ENCODE measurements at regions not wholly inside any gene's neighbourhood (a gene's known extent, or its start where the extent isn't known, plus 50 kb on each side); places are given as distances from the start of the nearest gene placed in this dataset.
A peak's percentile ranks its signal among the peaks of the same experiment; 100 is the strongest.

DNA sequence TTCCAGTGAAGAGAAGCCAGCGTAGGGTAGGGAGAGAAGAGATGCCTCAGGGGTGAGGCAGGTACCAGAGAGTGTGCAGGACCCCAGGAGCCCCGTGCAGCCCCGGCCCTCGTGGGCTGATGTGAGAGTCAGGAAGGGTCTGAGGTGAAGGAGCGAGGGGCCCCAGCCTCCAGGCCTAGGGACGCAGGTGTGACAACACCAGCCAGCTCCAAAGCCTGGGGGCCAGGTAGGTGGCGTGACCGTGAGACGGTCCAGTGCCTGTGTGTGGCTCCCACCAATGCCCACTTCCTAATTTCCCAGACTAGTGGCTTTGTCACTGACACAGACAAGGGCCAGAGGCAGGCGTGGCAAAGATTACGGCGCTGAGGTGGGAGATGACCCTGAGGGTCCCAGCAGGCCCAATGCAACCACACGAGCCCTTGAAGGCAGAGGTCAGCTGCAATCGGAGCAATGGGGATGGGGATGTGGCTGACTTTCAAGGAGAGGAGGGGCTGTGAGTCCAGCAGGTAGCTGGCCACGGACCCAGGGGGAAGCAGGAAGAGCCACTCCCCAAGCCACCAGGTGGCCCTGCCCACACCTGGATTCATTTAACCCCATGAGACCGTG lies 86.0 kb upstream of the SNTG2 start:
- DNase-seq (ENCODE audit: low read depth): no peak
- in situ Hi-C loops (cut with HindIII; ENCODE audit: low pct_unique_long_range_greater_than_20kb, low sequenced_read_pairs): no loop called here

DNA sequence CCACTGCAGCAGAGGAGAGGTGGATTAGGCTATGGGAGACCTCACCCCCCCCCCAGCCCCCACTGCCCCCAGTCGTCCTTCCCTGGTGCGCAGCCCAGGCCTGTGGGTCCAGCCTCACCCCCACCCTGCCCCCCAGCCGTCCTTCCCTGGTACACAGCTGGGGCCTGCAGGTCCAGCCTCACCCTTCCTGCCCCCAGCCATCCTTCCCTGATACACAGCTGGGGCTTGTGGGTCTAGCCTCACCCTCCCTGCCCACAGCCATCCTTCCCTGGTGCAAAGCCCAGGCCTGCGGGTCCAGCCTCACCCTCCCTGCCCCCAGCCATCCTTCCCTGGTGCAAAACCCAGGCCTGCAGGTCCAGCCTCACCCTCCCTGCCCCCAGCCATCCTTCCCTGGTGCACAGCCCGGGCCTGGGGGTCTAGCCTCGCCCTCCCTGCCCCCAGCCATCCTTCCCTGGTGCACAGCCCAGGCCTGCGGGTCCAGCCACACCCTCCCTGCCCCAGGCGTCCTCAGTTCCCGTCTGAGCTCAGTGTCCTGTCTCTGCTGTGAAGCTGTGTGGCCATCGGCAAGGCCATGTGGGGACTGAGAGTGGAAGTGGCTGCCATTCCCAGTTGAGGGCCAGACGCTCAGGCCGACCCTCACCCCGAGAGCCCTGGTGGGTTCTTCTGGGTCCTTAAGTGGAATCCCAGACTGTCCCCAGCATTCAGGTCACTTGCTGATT lies 86.8 kb upstream of the SNTG2 start:
- in situ Hi-C loops (cut with HindIII; ENCODE audit: low pct_unique_long_range_greater_than_20kb, low sequenced_read_pairs): no loop called here
- no peak for DNase-seq (ENCODE audit: low read depth)

DNA sequence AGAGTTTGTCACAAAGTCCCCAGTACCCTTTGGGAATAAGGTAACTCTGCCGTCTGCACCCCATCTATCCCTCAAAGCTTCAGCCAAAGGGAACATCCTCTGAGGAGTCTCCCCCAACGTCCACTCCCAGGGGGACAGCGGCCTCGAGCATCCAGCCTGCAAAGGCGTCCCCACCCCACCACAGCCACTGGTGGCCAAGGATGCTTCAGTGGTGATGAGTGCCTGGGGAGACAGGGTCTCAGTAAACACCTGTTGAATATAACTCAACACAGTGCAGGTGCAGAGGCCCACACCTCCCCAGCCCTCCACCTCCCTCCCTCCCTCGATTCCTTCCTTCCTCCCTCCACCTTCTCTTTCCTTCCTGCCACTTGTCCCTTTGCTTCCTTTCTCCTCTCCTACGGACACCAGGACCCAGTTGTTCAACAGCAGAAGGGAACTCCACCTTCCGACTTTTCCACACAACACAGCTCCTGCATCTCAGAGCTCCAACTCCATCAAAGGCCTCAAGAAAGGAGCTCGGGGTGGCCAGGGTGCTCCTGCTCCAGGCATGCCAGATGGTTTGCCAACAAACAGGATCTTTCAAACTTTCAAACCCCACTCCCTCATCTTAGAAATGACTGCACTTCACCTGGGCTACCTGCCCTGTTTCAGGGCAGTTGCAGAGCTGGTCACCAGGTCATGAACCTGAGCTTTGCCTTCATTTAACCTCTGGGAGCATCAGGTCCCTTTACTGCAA lies 87.8 kb upstream of the SNTG2 start:
- no peak for DNase-seq (ENCODE audit: low read depth)
- in situ Hi-C loops (cut with HindIII; ENCODE audit: low pct_unique_long_range_greater_than_20kb, low sequenced_read_pairs): no loop called here

DNA sequence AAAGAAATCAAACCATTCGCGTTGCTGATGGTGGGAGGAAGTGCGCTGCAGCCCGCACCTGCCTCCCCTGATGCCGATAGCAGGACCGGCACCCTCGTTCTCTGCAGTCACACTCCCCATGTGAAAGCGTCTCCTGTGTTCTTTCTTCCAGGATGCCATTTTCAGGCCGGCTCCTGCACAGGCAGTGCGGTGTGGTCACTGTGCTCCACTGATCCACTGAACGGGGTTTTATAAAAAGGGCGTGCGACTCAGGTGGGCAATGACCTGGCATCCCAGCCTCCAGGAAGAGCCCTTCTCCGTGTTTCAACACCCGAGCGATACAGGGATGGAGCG lies 88.3 kb upstream of the SNTG2 start:
- DNase-seq (ENCODE audit: low read depth): no peak
- in situ Hi-C loops (cut with HindIII; ENCODE audit: low pct_unique_long_range_greater_than_20kb, low sequenced_read_pairs): no loop called here

DNA sequence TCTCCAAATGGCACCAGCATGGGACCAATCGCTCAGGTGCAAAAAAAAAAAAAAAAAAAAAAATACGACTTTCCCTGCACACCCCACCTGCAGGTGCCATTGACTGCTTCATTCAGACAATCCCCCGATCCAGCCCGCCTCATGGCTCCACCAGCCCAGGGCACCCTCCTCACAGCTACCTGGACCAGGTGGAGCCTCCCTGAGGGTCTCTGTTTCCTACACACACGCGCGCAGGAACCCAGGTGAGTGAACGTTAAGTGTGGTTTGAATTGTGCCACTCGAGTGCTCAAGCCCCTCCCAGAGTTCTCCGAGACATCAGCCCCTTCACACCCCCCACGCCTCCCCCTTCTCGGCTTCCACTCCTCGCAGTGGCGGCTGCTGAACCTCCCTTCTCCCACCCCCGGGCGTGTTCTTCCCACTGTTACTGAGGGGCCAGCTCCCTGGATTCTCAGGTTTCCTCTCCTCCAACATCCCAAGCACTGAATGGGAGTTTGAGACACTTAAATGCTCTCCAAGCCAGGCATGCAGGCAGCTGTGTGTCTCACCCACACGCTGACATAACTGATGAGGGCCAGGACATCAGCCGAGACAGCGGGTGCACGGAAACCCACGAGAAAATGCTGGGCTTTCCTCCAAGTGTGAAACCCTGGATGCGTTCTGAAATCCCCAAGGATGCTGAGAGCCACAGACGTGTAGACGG lies 88.8 kb upstream of the SNTG2 start:
- in situ Hi-C loops (cut with HindIII; ENCODE audit: low pct_unique_long_range_greater_than_20kb, low sequenced_read_pairs): no loop called here
- no peak for DNase-seq (ENCODE audit: low read depth)

DNA sequence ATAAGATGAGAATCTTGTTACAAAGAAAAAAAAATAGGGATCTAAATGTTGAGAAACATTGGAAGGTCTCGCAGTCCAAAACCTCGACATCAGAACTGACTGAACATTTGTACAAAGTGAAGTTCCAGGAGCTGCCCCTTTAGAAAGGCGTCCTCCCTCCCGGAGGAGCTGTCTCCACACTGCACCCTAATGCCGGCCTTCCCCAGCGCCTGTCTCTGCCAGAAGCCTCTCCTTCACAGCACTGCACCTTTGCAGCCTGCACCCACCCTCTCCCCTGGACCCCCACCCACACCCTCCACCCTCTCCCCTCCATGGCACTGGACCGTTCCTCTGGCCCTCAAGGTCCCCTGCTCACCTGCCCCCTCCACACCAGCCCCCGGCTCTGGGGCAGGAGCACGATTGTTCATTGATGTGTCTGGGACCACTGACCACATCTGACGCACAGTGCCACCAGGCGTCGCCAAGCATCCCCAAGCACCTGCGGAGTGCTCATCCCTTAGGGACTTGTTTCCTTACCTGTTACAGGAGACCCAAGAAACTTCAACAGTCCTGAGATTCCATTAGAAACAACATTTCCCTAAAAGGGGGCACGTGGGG lies 90.3 kb upstream of the SNTG2 start:
- in situ Hi-C loops (cut with HindIII; ENCODE audit: low pct_unique_long_range_greater_than_20kb, low sequenced_read_pairs): no loop called here
- no peak for DNase-seq (ENCODE audit: low read depth)

DNA sequence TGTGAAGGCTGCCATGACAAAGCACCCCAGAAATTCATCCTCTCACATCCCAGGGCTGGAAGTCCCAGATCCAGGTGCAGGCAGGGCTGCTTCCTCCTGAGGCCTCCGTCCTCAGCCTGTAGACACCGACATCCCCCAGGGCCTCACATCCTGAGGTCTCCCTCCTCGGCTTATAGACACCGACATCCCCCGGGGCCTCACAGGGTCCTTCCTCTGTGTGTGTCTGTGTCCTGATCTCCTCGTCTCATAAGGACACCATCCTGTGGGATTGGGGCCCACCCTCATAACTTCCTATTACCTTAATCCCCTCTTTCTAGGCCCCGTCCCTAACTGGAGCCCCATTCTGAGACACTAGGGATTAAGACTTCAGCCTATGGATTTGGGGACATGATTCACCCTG lies 92.0 kb upstream of the SNTG2 start:
- in situ Hi-C loops (cut with HindIII; ENCODE audit: low pct_unique_long_range_greater_than_20kb, low sequenced_read_pairs): no loop called here
- no peak for DNase-seq (ENCODE audit: low read depth)

DNA sequence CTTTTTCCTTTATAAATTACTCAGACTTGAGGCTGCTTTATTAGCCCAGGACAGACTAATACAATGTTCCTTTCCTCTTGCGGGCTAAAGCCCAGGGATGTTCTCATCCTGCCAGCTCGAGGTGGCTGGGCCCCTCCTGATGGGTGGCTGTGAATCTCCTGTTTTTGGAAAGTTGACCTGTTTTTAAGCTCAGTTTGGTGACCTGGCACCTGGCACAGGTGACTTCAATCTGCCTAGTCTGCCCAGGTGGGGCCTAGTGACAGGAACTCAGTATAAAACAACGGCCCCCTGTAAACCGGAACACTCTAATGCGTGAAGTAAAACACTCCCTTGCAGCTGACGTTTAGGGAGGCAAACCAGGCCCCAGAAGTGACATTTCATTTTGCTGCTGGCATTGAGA lies 92.7 kb upstream of the SNTG2 start:
- in situ Hi-C loops (cut with HindIII; ENCODE audit: low pct_unique_long_range_greater_than_20kb, low sequenced_read_pairs): no loop called here
- DNase-seq (ENCODE audit: low read depth): no peak

DNA sequence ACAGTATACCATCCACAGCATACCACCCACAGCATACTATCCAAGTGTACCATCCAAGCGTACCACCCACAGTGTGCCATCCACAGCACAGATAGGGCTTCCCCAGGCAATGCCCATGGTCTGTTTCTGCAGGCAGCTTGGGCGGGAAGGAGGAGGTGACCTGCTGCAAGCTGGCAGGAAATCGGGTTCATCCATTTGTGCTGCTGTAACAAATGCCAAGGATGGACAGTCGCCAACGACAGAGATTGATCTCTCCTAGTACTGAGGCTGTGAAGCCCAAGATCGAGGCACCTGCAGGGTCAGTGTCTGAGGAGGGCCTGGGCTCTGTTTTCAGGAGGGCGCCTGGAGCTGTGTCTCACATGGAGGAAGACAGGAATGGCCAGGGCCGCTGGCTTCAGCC lies 93.6 kb upstream of the SNTG2 start:
- in situ Hi-C loops (cut with HindIII; ENCODE audit: low pct_unique_long_range_greater_than_20kb, low sequenced_read_pairs): no loop called here
- DNase-seq (ENCODE audit: low read depth): no peak

DNA sequence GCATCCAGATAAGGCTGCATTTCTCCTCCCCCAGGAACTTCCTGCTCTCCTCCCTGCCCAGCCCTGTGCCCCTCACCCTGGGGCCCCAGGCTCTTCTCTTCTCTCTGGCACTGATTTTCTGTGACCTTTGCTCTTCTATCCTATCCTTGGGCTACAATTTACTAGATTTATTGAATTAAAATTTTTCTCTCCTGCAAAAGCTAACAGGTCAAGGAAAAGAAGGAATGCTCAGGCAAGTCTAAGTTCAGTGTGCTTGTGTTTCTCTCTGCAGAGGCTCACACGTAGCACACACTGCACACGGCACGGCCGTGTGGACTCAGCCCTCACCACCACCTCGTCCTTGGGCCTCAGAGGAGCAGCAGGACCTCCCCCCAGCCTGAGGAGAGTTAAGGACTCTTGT lies 94.2 kb upstream of the SNTG2 start:
- no peak for DNase-seq (ENCODE audit: low read depth)
- in situ Hi-C loops (cut with HindIII; ENCODE audit: low pct_unique_long_range_greater_than_20kb, low sequenced_read_pairs): no loop called here

DNA sequence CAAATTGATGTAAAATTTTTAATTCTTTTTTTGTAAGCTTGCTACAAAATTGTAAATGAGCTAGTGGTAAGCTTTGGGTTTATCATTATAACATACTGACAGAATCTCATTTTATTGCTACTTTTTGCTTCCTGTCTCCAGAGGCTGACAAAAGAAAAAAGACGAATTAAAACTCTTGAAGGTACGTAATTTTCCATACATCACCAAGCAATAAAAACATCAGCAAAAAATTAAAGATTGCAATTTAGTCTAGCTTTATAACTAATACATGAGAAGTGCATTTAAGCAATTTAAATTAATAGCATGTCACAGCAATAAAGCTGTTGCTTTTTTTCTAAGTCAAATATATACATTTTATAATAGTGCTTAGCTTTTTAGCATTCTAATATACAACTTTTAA lies 94.6 kb upstream of the SNTG2 start:
- no peak for DNase-seq (ENCODE audit: low read depth)
- in situ Hi-C loops (cut with HindIII; ENCODE audit: low pct_unique_long_range_greater_than_20kb, low sequenced_read_pairs): no loop called here

DNA sequence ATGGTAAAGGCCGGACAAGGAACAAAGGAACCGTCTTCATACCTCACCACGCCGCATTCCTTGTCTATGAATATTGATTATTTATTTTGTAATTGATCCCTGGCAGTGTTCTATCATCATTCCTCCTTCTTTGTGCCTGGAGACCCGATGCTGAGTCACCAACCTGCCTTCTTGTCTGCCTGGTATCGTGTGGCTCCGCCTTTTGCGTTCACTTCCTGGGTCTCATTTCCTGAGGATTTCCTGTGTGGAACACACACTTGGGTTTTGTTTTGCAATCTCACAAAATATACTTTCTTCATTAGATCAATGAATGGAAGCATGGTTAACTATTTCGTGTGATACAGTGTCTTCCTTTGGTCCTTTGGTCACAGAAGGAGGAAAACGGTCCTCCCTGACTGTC lies 95.5 kb upstream of the SNTG2 start:
- in situ Hi-C loops (cut with HindIII; ENCODE audit: low pct_unique_long_range_greater_than_20kb, low sequenced_read_pairs): no loop called here

DNA sequence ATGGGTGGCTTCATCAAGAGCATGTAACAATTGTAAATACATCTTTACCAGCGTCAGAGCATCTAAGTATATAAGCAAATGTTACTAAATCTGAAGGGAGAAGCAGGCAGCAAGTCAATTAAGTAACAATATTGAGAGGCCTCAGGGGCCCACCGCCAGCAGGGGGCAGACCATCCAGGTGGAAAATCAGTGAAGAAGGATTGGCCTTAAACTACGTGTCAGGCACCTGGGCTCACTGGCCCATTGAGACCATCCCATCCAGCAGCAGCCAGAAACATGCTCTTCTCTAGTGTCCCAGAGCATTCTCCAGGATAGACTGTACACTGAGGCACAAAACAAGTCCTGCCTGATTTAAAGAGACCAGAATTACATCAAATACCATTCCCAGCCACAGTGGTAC lies 96.2 kb upstream of the SNTG2 start:
- DNase-seq (ENCODE audit: low read depth): peak; percentile 10
- in situ Hi-C loops (cut with HindIII; ENCODE audit: low pct_unique_long_range_greater_than_20kb, low sequenced_read_pairs): no loop called here

More for the DNA sequence above, 95.5 kb upstream of the SNTG2 start:
- no peak for DNase-seq (ENCODE audit: low read depth)

DNA sequence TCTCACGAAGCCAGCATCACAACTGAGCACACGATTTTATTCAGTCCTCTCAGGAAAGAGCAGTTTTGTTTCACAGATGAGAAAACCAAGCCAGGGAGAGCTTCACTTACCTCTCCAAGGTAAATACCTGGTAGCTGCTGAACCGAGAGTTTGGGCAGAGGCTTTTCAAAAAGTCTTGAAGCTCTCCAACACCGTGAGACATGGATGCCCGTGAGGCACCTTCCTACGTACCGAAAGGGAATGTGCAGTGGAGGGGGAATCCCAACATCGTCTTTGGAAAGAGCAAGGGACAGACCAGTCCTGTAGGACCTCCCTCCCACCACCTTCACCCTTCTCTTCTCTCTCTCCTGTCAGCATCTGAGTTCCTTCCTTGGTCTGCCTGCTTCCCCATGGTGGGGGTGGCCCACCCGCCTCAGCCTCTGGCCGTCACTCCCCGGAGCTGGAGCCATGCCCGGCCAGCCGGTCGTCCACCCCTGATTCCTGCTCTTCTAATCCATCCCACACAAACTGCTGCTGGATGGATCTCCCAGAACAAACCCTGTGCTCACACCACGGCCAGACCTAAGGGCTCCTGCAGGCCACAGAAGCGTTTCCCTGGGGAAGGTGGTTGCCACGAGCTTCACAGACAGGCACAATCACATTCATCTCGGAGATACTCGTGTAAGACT lies 97.3 kb upstream of the SNTG2 start:
- in situ Hi-C loops (cut with HindIII; ENCODE audit: low pct_unique_long_range_greater_than_20kb, low sequenced_read_pairs): no loop called here

DNA sequence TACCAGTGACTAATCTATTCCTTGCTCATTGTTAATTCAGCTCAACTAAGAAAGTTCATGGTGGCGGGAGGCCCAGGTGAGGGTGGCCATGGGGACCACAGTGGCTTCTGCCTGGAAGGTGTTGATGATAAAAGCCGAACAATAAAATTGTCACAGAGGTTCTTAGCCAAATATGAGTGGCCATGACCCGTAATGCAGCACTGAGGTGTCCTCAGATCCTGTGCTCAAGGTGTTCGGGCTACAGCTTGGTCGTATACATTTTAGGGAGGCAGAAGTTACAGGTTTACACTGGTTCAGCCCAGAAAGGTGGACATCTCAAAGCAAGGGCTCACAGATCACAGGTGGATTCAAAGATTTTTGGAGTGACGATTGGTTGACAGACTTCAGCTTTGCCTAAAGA lies 98.5 kb upstream of the SNTG2 start:
- in situ Hi-C loops (cut with HindIII; ENCODE audit: low pct_unique_long_range_greater_than_20kb, low sequenced_read_pairs): no loop called here
- no peak for DNase-seq (ENCODE audit: low read depth)

More for the DNA sequence above, 97.3 kb upstream of the SNTG2 start:
- DNase-seq (ENCODE audit: low read depth): no peak

DNA sequence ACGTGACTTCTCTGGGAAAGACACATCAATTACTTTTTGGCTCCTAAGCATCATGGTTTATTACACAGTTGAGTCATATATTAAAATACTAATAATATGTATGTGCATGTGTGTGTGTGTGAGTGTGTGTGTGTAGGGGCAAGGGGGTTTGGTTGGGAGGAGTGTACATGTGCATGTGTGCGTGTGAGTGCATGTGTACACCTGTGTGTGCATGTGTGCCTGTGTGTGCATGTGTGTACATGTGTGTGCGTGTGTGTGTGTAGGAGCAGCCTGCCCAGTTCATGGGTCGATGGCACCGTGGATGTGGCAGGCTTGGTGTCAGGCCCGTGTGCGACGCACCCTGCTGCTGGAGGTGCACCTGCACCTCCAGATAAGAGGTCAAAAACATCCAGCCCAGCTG lies 99.0 kb upstream of the SNTG2 start:
- no peak for DNase-seq (ENCODE audit: low read depth)
- in situ Hi-C loops (cut with HindIII; ENCODE audit: low pct_unique_long_range_greater_than_20kb, low sequenced_read_pairs): no loop called here

DNA sequence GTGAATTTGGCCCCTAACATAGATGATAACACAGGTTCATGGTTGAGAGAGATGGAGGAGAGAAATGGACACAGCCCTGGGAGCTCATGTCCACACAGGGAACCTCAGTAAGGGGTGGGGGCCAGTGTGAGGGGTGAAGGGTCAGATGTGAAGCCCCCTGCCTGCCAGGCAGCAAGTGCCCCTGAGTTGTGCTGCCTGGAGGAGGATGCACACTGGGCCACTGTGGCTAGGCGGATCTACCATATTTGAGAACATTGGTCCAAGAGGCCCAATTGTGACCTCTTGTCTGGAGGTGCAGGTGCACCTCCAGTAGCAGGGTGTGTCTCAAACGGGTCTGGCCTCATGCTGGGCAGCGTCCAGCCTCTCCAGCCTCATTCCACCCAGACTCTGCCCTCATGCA lies 99.6 kb upstream of the SNTG2 start:
- no peak for DNase-seq (ENCODE audit: low read depth)
- in situ Hi-C loops (cut with HindIII; ENCODE audit: low pct_unique_long_range_greater_than_20kb, low sequenced_read_pairs): no loop called here

DNA sequence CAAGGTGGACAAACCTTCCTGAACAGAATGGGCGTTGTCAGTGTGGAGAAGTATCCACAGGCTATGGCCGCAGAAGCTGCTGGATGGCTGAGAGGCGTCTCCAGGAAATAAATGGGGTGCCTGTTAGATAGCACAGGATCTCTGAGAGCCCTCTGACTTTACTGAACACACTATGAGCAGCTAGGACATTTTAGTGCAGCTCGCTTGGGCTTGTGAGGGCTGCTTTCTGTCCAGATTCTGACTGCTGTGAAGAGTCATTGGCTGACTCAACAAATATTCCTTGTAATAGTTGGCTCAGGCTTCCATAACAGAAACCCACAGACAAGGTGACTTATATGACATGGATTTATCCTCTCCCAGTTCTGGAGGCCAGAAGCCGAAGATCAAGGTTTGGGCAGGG lies 100.2 kb upstream of the SNTG2 start:
- DNase-seq (ENCODE audit: low read depth): no peak
- in situ Hi-C loops (cut with HindIII; ENCODE audit: low pct_unique_long_range_greater_than_20kb, low sequenced_read_pairs): no loop called here
